GM12865 (cell line): ENCODE measurements at regions not wholly inside any gene's neighbourhood (a gene's known extent, or its start where the extent isn't known, plus 50 kb on each side); places are given as distances from the start of the nearest gene placed in this dataset.

ENCODE experiments used
- DNase-seq: peaks from one replicate; pipeline ENCODE4 v3.0.0; 2010; ENCODE audit warnings: low read depth
- H3K4me3 ChIP-seq: 2 replicates; pipeline ENCODE4 v1.5.1; 2011; ENCODE audit warnings: mild to moderate bottlenecking, low read depth, low read length, control low read depth
- CTCF ChIP-seq: IDR thresholded peaks from 2 replicates; pipeline ENCODE4 v1.5.1; 2011; ENCODE audit warnings: low read length, control low read depth, low read depth, inconsistent platforms; ENCODE audit not compliant: insufficient read depth; ENCODE audit errors: missing control alignments

DNA sequence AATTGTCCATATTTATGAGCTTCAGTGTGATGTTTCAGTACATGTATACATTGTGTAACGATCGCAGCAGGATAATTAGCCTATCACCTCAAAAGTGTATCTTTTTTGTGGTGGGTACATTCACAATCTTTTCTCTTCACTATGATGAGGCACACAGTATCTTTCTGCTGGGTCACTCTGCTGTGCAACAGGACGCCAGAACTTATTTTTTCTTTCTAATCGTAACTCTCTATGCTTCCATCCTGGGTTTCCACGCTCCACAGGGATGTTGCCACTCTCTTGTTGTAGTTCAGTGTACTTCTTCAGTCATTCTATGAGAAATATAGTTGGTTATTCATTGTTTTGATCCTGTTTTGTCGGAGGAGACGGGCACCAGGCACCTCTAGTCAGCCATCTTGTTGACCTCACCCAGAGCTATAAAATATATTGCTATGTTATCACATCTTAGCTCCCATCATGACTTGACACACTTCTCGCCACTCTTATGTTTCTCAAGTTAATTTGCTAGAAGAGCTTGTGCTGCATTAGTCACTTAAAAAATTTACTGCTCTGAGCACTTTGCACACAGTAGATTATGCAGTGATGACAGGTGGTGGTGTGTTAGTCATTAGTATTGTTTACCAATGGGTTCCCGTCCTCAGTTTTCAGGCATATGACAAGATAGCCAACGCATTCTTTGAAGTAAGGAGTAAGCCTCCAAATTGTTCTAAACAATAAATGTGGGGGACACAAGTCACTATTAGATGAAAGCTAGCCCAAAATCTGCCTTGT is 1002.7 kb upstream of the PCDH7 start:
- TF ChIP-seq CTCF: no peak
- DNase-seq: no peak
- H3K4me3 ChIP-seq: no peak overlapping the region

DNA sequence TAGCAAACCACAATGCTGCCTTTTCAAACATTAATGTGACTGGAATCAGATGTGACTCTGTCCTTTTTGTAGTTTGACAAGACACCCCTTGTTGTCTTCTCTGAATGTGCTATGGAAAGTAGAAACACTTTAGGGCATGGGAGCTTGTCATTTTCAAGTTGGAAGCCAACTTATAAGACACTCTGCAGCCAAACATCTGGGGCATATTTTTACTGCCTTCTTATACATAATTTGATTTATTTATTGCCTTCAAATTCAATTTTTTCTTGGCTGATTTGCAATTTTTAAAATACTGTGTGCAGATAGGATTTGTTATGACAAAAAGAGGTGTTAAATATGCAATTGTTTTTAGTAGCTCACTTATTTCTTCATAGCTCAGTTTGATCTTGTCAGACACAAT is 1002.0 kb upstream of the PCDH7 start:
- DNase-seq: no peak
- TF ChIP-seq CTCF: no peak

DNA sequence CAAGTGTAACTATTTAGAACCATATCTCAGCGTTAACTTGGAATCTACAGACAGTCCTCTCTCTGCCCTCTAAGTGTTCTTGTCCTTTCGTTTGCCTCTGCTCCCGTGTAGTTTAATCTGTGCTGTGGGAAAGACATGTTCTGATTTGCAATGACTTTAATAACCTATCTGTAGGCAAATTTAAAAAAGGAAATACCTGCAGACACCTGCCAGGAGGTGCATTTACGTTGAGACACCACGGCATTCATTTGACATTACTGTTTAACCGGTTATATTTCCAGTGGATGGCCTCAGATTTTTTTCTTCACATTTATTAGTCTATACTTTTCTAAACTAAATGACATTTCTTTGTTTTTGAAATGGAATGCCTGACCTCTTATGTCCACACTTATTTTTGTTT is 997.9 kb upstream of the PCDH7 start:
- TF ChIP-seq CTCF: no peak

More for the DNA sequence above, 1002.0 kb upstream of the PCDH7 start:
- H3K4me3 ChIP-seq: no peak overlapping the region

DNA sequence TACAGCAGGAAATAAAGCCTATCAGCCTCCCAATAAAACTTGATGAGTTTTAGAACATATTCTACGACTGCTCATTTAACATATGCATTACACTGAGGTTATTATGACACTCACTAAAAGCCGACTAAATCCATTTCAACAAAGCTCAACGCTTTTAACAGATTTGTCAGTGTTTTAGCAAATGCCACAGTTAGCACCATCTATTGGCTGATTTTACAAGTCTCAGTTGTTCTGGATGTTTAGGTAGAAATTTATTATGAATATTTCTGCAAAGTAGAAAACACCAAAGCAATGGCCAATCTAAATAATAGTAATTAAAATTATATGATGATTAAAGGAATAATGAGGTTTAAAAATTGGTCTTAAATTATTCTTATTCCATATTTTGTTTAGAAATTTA is 993.2 kb upstream of the PCDH7 start:
- DNase-seq: no peak
- TF ChIP-seq CTCF: no peak
- H3K4me3 ChIP-seq: no peak overlapping the region

More for the DNA sequence above, 997.9 kb upstream of the PCDH7 start:
- H3K4me3 ChIP-seq: no peak overlapping the region
- DNase-seq: no peak

DNA sequence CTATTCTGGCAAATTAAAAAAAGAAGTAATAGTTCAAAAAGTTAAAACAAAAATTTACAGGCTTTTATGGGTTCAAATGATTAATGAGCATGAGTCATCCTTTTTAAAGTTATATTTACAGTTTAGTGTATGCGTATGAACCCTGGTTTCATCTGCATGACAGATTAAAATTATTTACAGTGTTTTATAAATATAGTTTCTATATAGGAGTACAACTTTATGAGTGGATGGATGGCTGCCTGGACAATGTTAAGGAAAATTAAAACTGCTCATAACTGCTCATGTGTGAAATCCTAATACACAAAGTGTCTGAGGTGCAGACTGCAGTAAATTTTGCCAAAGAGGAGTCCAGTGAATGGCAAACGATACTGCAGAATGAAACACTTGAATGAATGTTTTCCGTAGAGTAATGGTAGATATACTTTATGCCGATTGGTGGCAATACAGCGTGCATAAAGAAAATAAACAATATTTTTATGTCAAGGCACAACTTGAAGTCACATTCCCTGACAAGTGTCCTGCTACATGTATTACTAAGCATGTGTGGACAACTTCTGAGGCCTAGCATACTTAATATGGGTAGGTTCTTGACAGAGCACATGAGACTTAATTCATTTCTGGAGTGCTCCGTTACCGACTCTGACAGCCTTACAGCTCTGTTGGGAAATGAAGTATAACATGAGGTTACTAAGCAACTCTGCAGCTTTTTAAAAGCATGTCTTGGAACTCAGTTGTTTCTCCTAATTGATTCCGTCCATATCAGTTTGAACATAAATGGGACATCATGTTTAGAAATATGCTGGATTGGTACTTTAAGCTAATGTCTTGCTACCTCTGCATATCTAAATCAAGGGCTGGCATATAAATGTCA is 985.6 kb upstream of the PCDH7 start:
- H3K4me3 ChIP-seq: no peak overlapping the region
- no peak for TF ChIP-seq CTCF
- no peak for DNase-seq

GRCh38 chr4:29756966-29757365 is 963.2 kb upstream of the PCDH7 start:
- DNase-seq: no peak
- no peak for TF ChIP-seq CTCF
- H3K4me3 ChIP-seq: no peak overlapping the region
